ENCODE measurements at regions not wholly inside any gene's neighbourhood (a gene's known extent, or its start where the extent isn't known, plus 50 kb on each side); places are given as distances from the start of the nearest gene placed in this dataset.

- TF ChIP-seq CTCF (conservative IDR thresholded peaks at IDR 0.05; ENCODE audit: control insufficient read depth, insufficient read depth, low read depth, low read length), result no peak
- H3K4me3 ChIP-seq (ENCODE audit: control insufficient read depth, low read depth, low read length), result no peak overlapping the region
Observed at GRCh38 chr2:106581328-106581727, 94.2 kb downstream of the CD8B2 start.

GRCh38 chr2:106581755-106582147 lies 94.6 kb downstream of the CD8B2 start:
- no peak for DNase-seq (ENCODE audit: low read depth)
- H3K4me3 ChIP-seq (ENCODE audit: control insufficient read depth, low read depth, low read length), result no peak overlapping the region
- TF ChIP-seq CTCF (conservative IDR thresholded peaks at IDR 0.05; ENCODE audit: control insufficient read depth, insufficient read depth, low read depth, low read length), result no peak

More at GRCh38 chr2:106581328-106581727, 94.2 kb downstream of the CD8B2 start:
- DNase-seq (ENCODE audit: low read depth), result no peak

GRCh38 chr2:106582148-106583143 lies 95.3 kb downstream of the CD8B2 start:
- DNase-seq (ENCODE audit: low read depth), result peak; percentile 82
- H3K4me3 ChIP-seq (ENCODE audit: control insufficient read depth, low read depth, low read length), result peak overlapping the region; percentile 31
- peak; percentile 98 for TF ChIP-seq CTCF (conservative IDR thresholded peaks at IDR 0.05; ENCODE audit: control insufficient read depth, insufficient read depth, low read depth, low read length)

GRCh38 chr2:106584304-106584954 lies 97.3 kb downstream of the CD8B2 start:
- no peak for TF ChIP-seq CTCF (conservative IDR thresholded peaks at IDR 0.05; ENCODE audit: control insufficient read depth, insufficient read depth, low read depth, low read length)
- H3K4me3 ChIP-seq (ENCODE audit: control insufficient read depth, low read depth, low read length), result no peak overlapping the region
- no peak for DNase-seq (ENCODE audit: low read depth)

- DNase-seq (ENCODE audit: low read depth), result peak; percentile 3
- TF ChIP-seq CTCF (conservative IDR thresholded peaks at IDR 0.05; ENCODE audit: control insufficient read depth, insufficient read depth, low read depth, low read length), result peak; percentile 34
- H3K4me3 ChIP-seq (ENCODE audit: control insufficient read depth, low read depth, low read length), result no peak overlapping the region
Observed at GRCh38 chr2:106596844-106597243, 109.7 kb downstream of the CD8B2 start.

- H3K4me3 ChIP-seq (ENCODE audit: control insufficient read depth, low read depth, low read length), result no peak overlapping the region
- DNase-seq (ENCODE audit: low read depth), result no peak
- no peak for TF ChIP-seq CTCF (conservative IDR thresholded peaks at IDR 0.05; ENCODE audit: control insufficient read depth, insufficient read depth, low read depth, low read length)
Observed at GRCh38 chr2:106599540-106599939, 112.4 kb downstream of the CD8B2 start.

All from fibroblast of mammary gland (primary cell).